AG04450 (cell line): ENCODE measurements at regions not wholly inside any gene's neighbourhood (a gene's known extent, or its start where the extent isn't known, plus 50 kb on each side); places are given as distances from the start of the nearest gene placed in this dataset.
"Not testable (repeated sequence)": the region's sequence is repeated elsewhere in the genome, so short reads cannot be mapped to it uniquely, and the experiment has no call there.

Source experiments
- CTCF ChIA-PET: fragments of 300-600, 350-600 bp; formaldehyde crosslinking; extraction: SDS; loops from one replicate; lab custom pipeline; 2022; ENCODE audit warnings: antibody characterized with exemption, inconsistent platforms; lab: Charles Lee
- POLR2A ChIA-PET: fragments of 350-600 bp; formaldehyde crosslinking; extraction: SDS; loops from one replicate; lab custom pipeline; 2021; ENCODE audit warnings: antibody characterized with exemption, inconsistent platforms; lab: Yijun Ruan, JAX
- DNase-seq: peaks from one replicate; pipeline ENCODE4 v3.0.0-alpha.2; 2011; ENCODE audit warnings: low read depth, low spot score
- H3K27ac ChIP-seq: one replicate; pipeline ENCODE4 v1.5.1; 2012; ENCODE audit warnings: low read depth, low read length, control low read depth
- H3K27me3 ChIP-seq: one replicate; pipeline ENCODE4 v1.6.0; 2012; ENCODE audit warnings: low read length; ENCODE audit not compliant: control insufficient read depth, insufficient read depth
- H3K4me3 ChIP-seq: 2 replicates; pipeline ENCODE4 v1.5.1; 2011; ENCODE audit warnings: mild to moderate bottlenecking, low read depth, low read length, control low read depth
- H3K9me3 ChIP-seq: 2 replicates; pipeline ENCODE4 v1.5.1; 2012; ENCODE audit warnings: low read length; ENCODE audit not compliant: control insufficient read depth, insufficient read depth
- CTCF ChIP-seq: IDR thresholded peaks from 2 replicates; pipeline ENCODE4 v1.5.1; 2011; ENCODE audit warnings: low read depth, low read length, control low read depth, inconsistent platforms

GRCh38 chr7:146057958-146058357 is 58.6 kb upstream of the CNTNAP2 start:
- ChIA-PET CTCF (no interaction called here), POLR2A (no interaction called here)
- no peak for TF ChIP-seq CTCF
- Histone ChIP-seq H3K27ac (no peak overlapping the region), H3K9me3 (peaks cover 8% of the 10 kb centered on the region; the same call in 1 of the 2 replicates), H3K4me3 (no peak overlapping the region), H3K27me3 (no peaks in the 10 kb centered on the region)
- DNase-seq, result no peak

- Histone ChIP-seq H3K27ac (no peak overlapping the region), H3K27me3 (no peaks in the 10 kb centered on the region), H3K4me3 (no peak overlapping the region), H3K9me3 (peaks cover 15% of the 10 kb centered on the region; the same call in 1 of the 2 replicates)
- DNase-seq, result no peak
- no peak for TF ChIP-seq CTCF
- ChIA-PET CTCF (no interaction called here), POLR2A (no interaction called here)
These were observed 61.7 kb upstream of the CNTNAP2 start for GRCh38 chr7:146054909-146055308.

GRCh38 chr7:146053492-146053891 is 63.1 kb upstream of the CNTNAP2 start:
- no peak for DNase-seq

GRCh38 chr7:146043310-146043709 is 73.3 kb upstream of the CNTNAP2 start:
- POLR2A ChIA-PET, H3K27me3 ChIP-seq, DNase-seq, H3K27ac ChIP-seq, H3K9me3 ChIP-seq, CTCF ChIA-PET, H3K4me3 ChIP-seq: not testable (repeated sequence)

More at GRCh38 chr7:146053492-146053891, 63.1 kb upstream of the CNTNAP2 start:
- Histone ChIP-seq H3K9me3 (peaks cover 15% of the 10 kb centered on the region; the same call in 1 of the 2 replicates), H3K4me3 (no peak overlapping the region), H3K27ac (no peak overlapping the region), H3K27me3 (no peaks in the 10 kb centered on the region)
- ChIA-PET POLR2A (no interaction called here), CTCF (no interaction called here)
- TF ChIP-seq CTCF, result no peak

- H3K4me3 ChIP-seq, result no peak overlapping the region
- peaks cover 11% of the 10 kb centered on the region for H3K9me3 ChIP-seq
- ChIA-PET POLR2A (no interaction called here), CTCF (no interaction called here)
- H3K27me3 ChIP-seq, result no peaks in the 10 kb centered on the region
- DNase-seq, result no peak
- TF ChIP-seq CTCF, result no peak
- no peak overlapping the region for H3K27ac ChIP-seq
These were observed 88.3 kb upstream of the CNTNAP2 start for GRCh38 chr7:146028251-146028750.
